Osteocyte (in vitro differentiated cells): ENCODE measurements at regions not wholly inside any gene's neighbourhood (a gene's known extent, or its start where the extent isn't known, plus 50 kb on each side); places are given as distances from the start of the nearest gene placed in this dataset.
A peak's percentile ranks its signal among the peaks of the same experiment; 100 is the strongest.

Experiments used
- DNase-seq: peaks from one replicate; pipeline ENCODE4 v3.0.0; 2021; ENCODE audit warnings: mixed read lengths; ENCODE audit not compliant: unreplicated experiment; ENCODE audit errors: extremely low spot score
- H3K27ac Mint-ChIP-seq: one replicate; pipeline ENCODE4 v1.8.0; 2021; ENCODE audit warnings: mild to moderate bottlenecking, mixed read lengths; ENCODE audit not compliant: unreplicated experiment
- H3K27me3 Mint-ChIP-seq: one replicate; pipeline ENCODE4 v1.8.0; 2021; ENCODE audit warnings: mixed read lengths; ENCODE audit not compliant: unreplicated experiment
- H3K36me3 Mint-ChIP-seq: one replicate; pipeline ENCODE4 v1.8.0; 2021; ENCODE audit warnings: mixed read lengths; ENCODE audit not compliant: unreplicated experiment
- H3K4me1 Mint-ChIP-seq: one replicate; pipeline ENCODE4 v1.8.0; 2021; ENCODE audit warnings: mixed read lengths; ENCODE audit not compliant: unreplicated experiment
- H3K4me3 Mint-ChIP-seq: one replicate; pipeline ENCODE4 v1.8.0; 2021; ENCODE audit warnings: mild to moderate bottlenecking, moderate library complexity, mixed read lengths; ENCODE audit not compliant: unreplicated experiment
- H3K9me3 Mint-ChIP-seq: one replicate; pipeline ENCODE4 v1.8.0; 2021; ENCODE audit warnings: mixed read lengths; ENCODE audit not compliant: unreplicated experiment
- TF ChIP-seq, protein P1 (sequence below): fragments of 200-600 bp; sonication (generic); IDR thresholded peaks from 2 replicates; pipeline ENCODE4 v1.5.0; 2021; ENCODE audit warnings: antibody characterized with exemption, mild to moderate bottlenecking, moderate library complexity

DNA sequence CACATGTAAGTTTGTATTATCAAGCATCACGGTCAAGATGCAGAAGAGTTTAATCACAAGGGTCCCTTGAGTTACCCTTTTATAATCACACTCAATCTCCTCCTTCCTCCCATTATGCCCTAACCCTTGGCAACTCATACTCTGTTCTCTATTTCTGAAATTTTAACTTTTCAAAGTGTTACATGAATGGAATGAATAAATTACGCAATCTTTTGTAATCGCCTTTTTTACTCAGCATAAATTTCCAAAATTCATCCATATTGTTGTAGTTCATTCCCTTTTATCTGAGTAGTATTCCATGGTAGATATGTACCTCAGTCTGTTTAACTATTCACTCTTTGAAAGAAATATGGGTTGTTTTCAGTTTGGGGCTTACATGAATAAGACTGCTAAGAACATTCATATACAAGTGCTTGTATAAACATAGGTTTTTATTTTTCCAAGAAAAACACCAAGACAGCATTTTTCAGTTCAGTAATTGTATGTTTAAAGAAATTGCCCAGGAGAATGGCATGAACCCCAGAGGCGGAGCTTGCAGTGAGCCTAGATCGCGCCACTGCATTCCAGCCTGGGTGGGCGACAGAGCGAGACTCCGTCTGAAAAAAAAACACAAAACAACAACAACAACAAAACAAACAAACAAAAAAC is 430.9 kb upstream of the KCNH7 start:
- DNase-seq = no peak
- peaks cover 11% of the 10 kb centered on the region for H3K36me3 Mint-ChIP-seq
- H3K9me3 Mint-ChIP-seq = peaks cover 26% of the 10 kb centered on the region
- H3K27ac Mint-ChIP-seq = peak overlapping the region; percentile 23
- TF ChIP-seq, protein P1, sequence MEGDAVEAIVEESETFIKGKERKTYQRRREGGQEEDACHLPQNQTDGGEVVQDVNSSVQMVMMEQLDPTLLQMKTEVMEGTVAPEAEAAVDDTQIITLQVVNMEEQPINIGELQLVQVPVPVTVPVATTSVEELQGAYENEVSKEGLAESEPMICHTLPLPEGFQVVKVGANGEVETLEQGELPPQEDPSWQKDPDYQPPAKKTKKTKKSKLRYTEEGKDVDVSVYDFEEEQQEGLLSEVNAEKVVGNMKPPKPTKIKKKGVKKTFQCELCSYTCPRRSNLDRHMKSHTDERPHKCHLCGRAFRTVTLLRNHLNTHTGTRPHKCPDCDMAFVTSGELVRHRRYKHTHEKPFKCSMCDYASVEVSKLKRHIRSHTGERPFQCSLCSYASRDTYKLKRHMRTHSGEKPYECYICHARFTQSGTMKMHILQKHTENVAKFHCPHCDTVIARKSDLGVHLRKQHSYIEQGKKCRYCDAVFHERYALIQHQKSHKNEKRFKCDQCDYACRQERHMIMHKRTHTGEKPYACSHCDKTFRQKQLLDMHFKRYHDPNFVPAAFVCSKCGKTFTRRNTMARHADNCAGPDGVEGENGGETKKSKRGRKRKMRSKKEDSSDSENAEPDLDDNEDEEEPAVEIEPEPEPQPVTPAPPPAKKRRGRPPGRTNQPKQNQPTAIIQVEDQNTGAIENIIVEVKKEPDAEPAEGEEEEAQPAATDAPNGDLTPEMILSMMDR = no peak
- H3K4me3 Mint-ChIP-seq = no peak overlapping the region
- no peaks in the 10 kb centered on the region for H3K27me3 Mint-ChIP-seq
- peaks cover 25% of the 10 kb centered on the region for H3K4me1 Mint-ChIP-seq

DNA sequence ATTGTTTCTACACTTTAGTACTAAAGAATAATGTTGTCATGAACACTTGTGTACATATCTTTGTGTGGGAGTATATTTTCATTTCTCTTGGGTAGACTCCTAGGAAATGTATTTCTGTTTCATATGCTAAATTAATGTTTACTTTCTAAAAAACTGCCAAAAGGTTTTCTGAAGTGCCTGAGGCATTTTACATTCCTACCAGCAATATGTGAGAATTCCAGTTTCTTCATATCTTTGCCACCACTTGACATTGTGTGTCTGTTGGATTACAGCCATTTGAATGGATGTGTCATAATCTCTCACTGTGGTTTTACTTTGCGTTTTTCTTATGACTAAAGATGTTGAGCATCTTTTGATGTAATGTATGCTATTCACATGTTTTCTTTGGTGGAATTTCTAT is 428.2 kb upstream of the KCNH7 start:
- H3K27ac Mint-ChIP-seq = no peak overlapping the region
- TF ChIP-seq, protein P1 = no peak
- H3K36me3 Mint-ChIP-seq = peaks cover 2% of the 10 kb centered on the region
- H3K4me3 Mint-ChIP-seq = no peak overlapping the region
- peaks cover 32% of the 10 kb centered on the region for H3K4me1 Mint-ChIP-seq
- H3K27me3 Mint-ChIP-seq = no peaks in the 10 kb centered on the region
- H3K9me3 Mint-ChIP-seq = peaks cover 12% of the 10 kb centered on the region
- DNase-seq = no peak

DNA sequence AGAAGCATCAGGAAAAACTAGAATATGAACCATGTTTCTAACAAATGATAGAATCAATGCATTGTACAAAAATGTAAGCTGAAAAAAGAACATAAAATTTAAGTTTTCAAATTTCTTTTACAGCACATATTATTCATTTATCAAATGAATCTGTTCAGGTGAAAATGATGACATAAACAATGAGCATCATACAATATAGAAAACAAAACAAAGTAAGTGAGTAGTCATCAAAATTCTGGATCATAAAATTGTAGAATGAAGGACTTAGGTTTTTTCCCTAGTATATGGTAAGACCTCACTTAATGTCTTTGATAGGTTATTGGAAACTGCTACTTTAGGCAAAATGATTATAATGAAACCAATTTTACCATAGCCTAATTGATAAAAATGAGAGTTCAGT is 427.0 kb upstream of the KCNH7 start:
- no peak for DNase-seq
- Mint-ChIP-seq H3K4me1 (peaks cover 32% of the 10 kb centered on the region), H3K36me3 (peaks cover 2% of the 10 kb centered on the region), H3K4me3 (no peak overlapping the region), H3K27ac (no peak overlapping the region), H3K9me3 (peaks cover 12% of the 10 kb centered on the region), H3K27me3 (no peaks in the 10 kb centered on the region)
- TF ChIP-seq, protein P1 = no peak

DNA sequence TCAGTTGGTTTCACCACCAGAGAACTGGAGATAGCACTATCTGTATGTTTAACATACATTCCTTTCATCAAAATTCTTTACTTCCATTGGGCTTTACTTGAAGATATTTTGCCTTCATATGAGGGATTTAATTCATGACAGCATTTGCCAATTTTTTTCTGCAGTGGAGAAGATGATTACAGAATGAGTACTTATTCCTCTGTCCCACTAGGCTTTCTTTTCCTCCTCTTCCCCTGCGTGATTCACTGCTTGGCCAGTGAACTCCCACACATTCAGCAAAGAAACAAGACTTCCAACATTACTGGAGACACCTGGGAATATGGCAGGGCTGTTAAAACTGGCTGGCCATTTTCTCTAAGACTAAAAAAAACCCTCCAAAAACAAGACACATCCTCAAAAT is 425.8 kb upstream of the KCNH7 start:
- Mint-ChIP-seq H3K9me3 (peaks cover 4% of the 10 kb centered on the region), H3K27me3 (no peaks in the 10 kb centered on the region), H3K4me3 (no peak overlapping the region), H3K36me3 (peaks cover 2% of the 10 kb centered on the region), H3K4me1 (peaks cover 24% of the 10 kb centered on the region), H3K27ac (no peak overlapping the region)
- TF ChIP-seq, protein P1 = no peak
- no peak for DNase-seq

DNA sequence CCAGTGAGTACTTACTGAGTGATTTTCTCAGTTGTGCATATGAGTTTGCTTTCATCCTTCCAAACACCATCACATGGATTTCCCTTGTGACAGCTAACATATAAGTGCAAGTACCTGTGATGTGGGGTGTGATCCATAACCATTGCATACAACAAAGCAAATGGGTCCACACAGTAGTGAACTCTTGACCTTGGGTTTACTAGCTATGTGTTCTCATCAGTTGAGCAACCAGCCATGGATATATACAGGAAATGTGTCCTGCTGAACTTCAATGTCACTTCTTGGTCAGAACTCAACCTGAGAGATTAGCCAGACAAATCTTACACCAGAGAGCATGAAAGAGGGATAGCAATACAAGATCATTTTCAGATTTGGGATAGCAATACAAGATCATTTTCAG is 420.9 kb upstream of the KCNH7 start:
- Mint-ChIP-seq H3K27ac (no peak overlapping the region), H3K36me3 (no peaks in the 10 kb centered on the region), H3K27me3 (no peaks in the 10 kb centered on the region), H3K4me1 (peaks cover 18% of the 10 kb centered on the region), H3K4me3 (no peak overlapping the region), H3K9me3 (no peaks in the 10 kb centered on the region)
- no peak for DNase-seq
- TF ChIP-seq, protein P1 = no peak
